ENCODE measurements at regions not wholly inside any gene's neighbourhood (a gene's known extent, or its start where the extent isn't known, plus 50 kb on each side); places are given as distances from the start of the nearest gene placed in this dataset.

- no peak overlapping the region for H3K27ac ChIP-seq
- ATAC-seq = no peak
- intact Hi-C loops (cut with DNase I; ENCODE audit: low total_unique reads) = no loop called here
Observed at GRCh38 chr3:27963519-27963918, 241.4 kb upstream of the EOMES start.

DNA sequence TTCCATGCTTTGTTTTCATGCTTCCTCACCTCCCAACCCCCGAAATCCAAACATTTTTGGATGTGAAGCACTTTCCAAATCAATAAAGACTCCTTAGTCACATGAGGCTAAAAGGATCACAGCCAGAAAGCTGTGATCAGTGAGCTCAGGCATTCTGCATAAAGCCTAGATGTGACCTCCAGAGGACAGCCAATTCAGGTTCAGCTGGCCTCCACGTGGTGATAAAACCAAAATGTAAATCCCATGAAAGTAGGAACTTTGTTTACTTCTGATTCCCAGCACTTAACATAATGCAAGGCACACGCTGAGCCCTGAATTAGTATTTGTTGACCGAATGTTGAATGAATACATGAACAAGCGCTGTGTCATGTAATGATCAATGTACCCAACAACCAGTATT lies 249.5 kb upstream of the EOMES start:
- TF ChIP-seq POLR2A (IDR thresholded peaks at IDR 0.05) = no peak
- TF ChIP-seq, protein P1, sequence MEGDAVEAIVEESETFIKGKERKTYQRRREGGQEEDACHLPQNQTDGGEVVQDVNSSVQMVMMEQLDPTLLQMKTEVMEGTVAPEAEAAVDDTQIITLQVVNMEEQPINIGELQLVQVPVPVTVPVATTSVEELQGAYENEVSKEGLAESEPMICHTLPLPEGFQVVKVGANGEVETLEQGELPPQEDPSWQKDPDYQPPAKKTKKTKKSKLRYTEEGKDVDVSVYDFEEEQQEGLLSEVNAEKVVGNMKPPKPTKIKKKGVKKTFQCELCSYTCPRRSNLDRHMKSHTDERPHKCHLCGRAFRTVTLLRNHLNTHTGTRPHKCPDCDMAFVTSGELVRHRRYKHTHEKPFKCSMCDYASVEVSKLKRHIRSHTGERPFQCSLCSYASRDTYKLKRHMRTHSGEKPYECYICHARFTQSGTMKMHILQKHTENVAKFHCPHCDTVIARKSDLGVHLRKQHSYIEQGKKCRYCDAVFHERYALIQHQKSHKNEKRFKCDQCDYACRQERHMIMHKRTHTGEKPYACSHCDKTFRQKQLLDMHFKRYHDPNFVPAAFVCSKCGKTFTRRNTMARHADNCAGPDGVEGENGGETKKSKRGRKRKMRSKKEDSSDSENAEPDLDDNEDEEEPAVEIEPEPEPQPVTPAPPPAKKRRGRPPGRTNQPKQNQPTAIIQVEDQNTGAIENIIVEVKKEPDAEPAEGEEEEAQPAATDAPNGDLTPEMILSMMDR (IDR thresholded peaks at IDR 0.05 in 4 of 5, conservative IDR thresholded peaks at IDR 0.05 in 1 of 5) = no peak
- intact Hi-C loops (cut with DNase I; ENCODE audit: low total_unique reads) = no loop called here
- Histone ChIP-seq H3K27ac (no peak overlapping the region), H3K9me3 (no peaks in the 10 kb centered on the region), H3K4me3 (no peak overlapping the region), H3K27me3 (no peaks in the 10 kb centered on the region), H3K4me1 (no peaks in the 10 kb centered on the region), H3K36me3 (no peaks in the 10 kb centered on the region)
- DNase-seq = no peak
- ATAC-seq = no peak
- in situ Hi-C loops (cut with MboI; ENCODE audit: low sequenced_read_pairs in 4 of 4) = no loop called here

More at GRCh38 chr3:27963519-27963918, 241.4 kb upstream of the EOMES start:
- TF ChIP-seq POLR2A (IDR thresholded peaks at IDR 0.05) = no peak
- TF ChIP-seq, protein P1 (IDR thresholded peaks at IDR 0.05 in 4 of 5, conservative IDR thresholded peaks at IDR 0.05 in 1 of 5) = no peak
- no peak for DNase-seq
- Histone ChIP-seq H3K36me3 (no peaks in the 10 kb centered on the region), H3K4me3 (no peak overlapping the region), H3K27me3 (no peaks in the 10 kb centered on the region), H3K4me1 (no peaks in the 10 kb centered on the region), H3K9me3 (no peaks in the 10 kb centered on the region)
- in situ Hi-C loops (cut with MboI; ENCODE audit: low sequenced_read_pairs in 4 of 4) = no loop called here

- DNase-seq (peak in 1 of 2 donors; percentile 11), ATAC-seq (no peak)
- H3K4me3 ChIP-seq = no peak overlapping the region
- H3K27ac ChIP-seq = no peak overlapping the region
- no peaks in the 10 kb centered on the region for H3K4me1 ChIP-seq
- in situ Hi-C loops (cut with MboI; ENCODE audit: low sequenced_read_pairs in 4 of 4) (no loop called here), intact Hi-C loops (cut with DNase I; ENCODE audit: low total_unique reads) (no loop called here)
- no peaks in the 10 kb centered on the region for H3K9me3 ChIP-seq
- no peaks in the 10 kb centered on the region for H3K36me3 ChIP-seq
- no peak for TF ChIP-seq POLR2A (IDR thresholded peaks at IDR 0.05)
- TF ChIP-seq, protein P1 (IDR thresholded peaks at IDR 0.05 in 4 of 5, conservative IDR thresholded peaks at IDR 0.05 in 1 of 5) = no peak
- no peaks in the 10 kb centered on the region for H3K27me3 ChIP-seq
Observed at GRCh38 chr3:27976933-27977332, 254.8 kb upstream of the EOMES start.

GRCh38 chr3:27978440-27978839 lies 256.3 kb upstream of the EOMES start:
- Histone ChIP-seq H3K9me3 (no peaks in the 10 kb centered on the region), H3K27ac (no peak overlapping the region), H3K27me3 (no peaks in the 10 kb centered on the region), H3K4me3 (no peak overlapping the region), H3K4me1 (no peaks in the 10 kb centered on the region), H3K36me3 (no peaks in the 10 kb centered on the region)
- ATAC-seq = no peak
- TF ChIP-seq POLR2A (IDR thresholded peaks at IDR 0.05) = no peak
- TF ChIP-seq, protein P1 (IDR thresholded peaks at IDR 0.05 in 4 of 5, conservative IDR thresholded peaks at IDR 0.05 in 1 of 5) = no peak
- in situ Hi-C loops (cut with MboI; ENCODE audit: low sequenced_read_pairs in 4 of 4) = no loop called here
- intact Hi-C loops (cut with DNase I; ENCODE audit: low total_unique reads) = no loop called here
- DNase-seq = no peak

GRCh38 chr3:27985369-27986035 lies 255.9 kb upstream of the CMC1 start:
- no peak overlapping the region for H3K4me3 ChIP-seq
- intact Hi-C loops (cut with DNase I; ENCODE audit: low total_unique reads) (no loop called here), in situ Hi-C loops (cut with MboI; ENCODE audit: low sequenced_read_pairs in 4 of 4) (no loop called here)
- no peak for TF ChIP-seq POLR2A (IDR thresholded peaks at IDR 0.05)
- TF ChIP-seq, protein P1 (IDR thresholded peaks at IDR 0.05 in 4 of 5, conservative IDR thresholded peaks at IDR 0.05 in 1 of 5) = no peak
- no peaks in the 10 kb centered on the region for H3K4me1 ChIP-seq
- no peaks in the 10 kb centered on the region for H3K27me3 ChIP-seq
- H3K36me3 ChIP-seq = no peaks in the 10 kb centered on the region
- DNase-seq = no peak
- H3K9me3 ChIP-seq = no peaks in the 10 kb centered on the region
- no peak overlapping the region for H3K27ac ChIP-seq
- ATAC-seq = no peak

Measured in gastrocnemius medialis (tissue), 4 donors.